Testis (tissue), 2 donors: ENCODE measurements at regions not wholly inside any gene's neighbourhood (a gene's known extent, or its start where the extent isn't known, plus 50 kb on each side); places are given as distances from the start of the nearest gene placed in this dataset.

Source experiments
- DNase-seq: peaks from one replicate; pipeline ENCODE4 v3.0.0-alpha.2; 2019
- H3K27ac ChIP-seq, 2 donors: fragments of 200-600 bp; sonication (generic); one replicate each; pipeline ENCODE4 v1.5.1; 2019
- H3K27me3 ChIP-seq: fragments of 200-600 bp; sonication (generic); one replicate; pipeline ENCODE4 v1.5.1; 2019
- H3K36me3 ChIP-seq: fragments of 200-600 bp; sonication (generic); one replicate; pipeline ENCODE4 v1.5.1; 2017; ENCODE audit warnings: low read depth; ENCODE audit errors: missing control alignments
- H3K4me1 ChIP-seq: fragments of 200-600 bp; sonication (generic); one replicate; pipeline ENCODE4 v1.5.1; 2019
- H3K4me3 ChIP-seq, 2 donors: fragments of 200-600 bp; sonication (generic); one replicate each; pipeline ENCODE4 v1.5.1; 2017 to 2019
- H3K9me3 ChIP-seq: fragments of 200-600 bp; sonication (generic); one replicate; pipeline ENCODE4 v1.5.1; 2017
- POLR2A ChIP-seq: fragments of 450-650 bp; IDR thresholded peaks from one replicate; pipeline ENCODE4 v1.6.1; 2017; ENCODE audit warnings: antibody characterized with exemption, mild to moderate bottlenecking, moderate library complexity
- WGBS, 2 donors: methylation state at CpG; one replicate each; pipeline ENCODE4 v1.1.5; 2018; 5-methylcytosine and 5-hydroxymethylcytosine counted together
- intact Hi-C: fragments of 100-400 bp; cut with DNase I; formaldehyde crosslinking; loops from one replicate; pipeline ENCODE4 v1.15.1; 2023; ENCODE audit warnings: low total_unique reads
- TF ChIP-seq, protein P1 (sequence below), 3 experiments: fragments of 450-650 bp in 2 of 3; fragments of 200-600 bp in 1 of 3; sonication (generic) in 1 of 3; IDR thresholded peaks; one replicate each; pipeline ENCODE4 v1.5.1; 2016 to 2019; ENCODE audit warnings: antibody characterized with exemption in 3 of 3, mild to moderate bottlenecking in 2 of 3, moderate library complexity in 1 of 3

- DNase-seq, result no peak
- WGBS, 2 donors, result 68 to 73% methylated on average over 1 of the region's 1 CpG
- intact Hi-C loops, result no loop called here
- Histone ChIP-seq H3K4me3 (no peak overlapping the region), H3K27me3 (no peaks in the 10 kb centered on the region), H3K9me3 (no peaks in the 10 kb centered on the region), H3K27ac (no peak overlapping the region), H3K4me1 (no peaks in the 10 kb centered on the region), H3K36me3 (no peaks in the 10 kb centered on the region)
- TF ChIP-seq POLR2A, result no peak
- TF ChIP-seq, protein P1, sequence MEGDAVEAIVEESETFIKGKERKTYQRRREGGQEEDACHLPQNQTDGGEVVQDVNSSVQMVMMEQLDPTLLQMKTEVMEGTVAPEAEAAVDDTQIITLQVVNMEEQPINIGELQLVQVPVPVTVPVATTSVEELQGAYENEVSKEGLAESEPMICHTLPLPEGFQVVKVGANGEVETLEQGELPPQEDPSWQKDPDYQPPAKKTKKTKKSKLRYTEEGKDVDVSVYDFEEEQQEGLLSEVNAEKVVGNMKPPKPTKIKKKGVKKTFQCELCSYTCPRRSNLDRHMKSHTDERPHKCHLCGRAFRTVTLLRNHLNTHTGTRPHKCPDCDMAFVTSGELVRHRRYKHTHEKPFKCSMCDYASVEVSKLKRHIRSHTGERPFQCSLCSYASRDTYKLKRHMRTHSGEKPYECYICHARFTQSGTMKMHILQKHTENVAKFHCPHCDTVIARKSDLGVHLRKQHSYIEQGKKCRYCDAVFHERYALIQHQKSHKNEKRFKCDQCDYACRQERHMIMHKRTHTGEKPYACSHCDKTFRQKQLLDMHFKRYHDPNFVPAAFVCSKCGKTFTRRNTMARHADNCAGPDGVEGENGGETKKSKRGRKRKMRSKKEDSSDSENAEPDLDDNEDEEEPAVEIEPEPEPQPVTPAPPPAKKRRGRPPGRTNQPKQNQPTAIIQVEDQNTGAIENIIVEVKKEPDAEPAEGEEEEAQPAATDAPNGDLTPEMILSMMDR (IDR thresholded peaks at IDR 0.05), result no peak
Measured at GRCh38 chr9:17875886-17876285, 297.0 kb downstream of the SH3GL2 start.

GRCh38 chr9:17876687-17877086, 297.8 kb downstream of the SH3GL2 start:
- Histone ChIP-seq H3K9me3 (no peaks in the 10 kb centered on the region), H3K4me3 (no peak overlapping the region), H3K27me3 (no peaks in the 10 kb centered on the region), H3K36me3 (no peaks in the 10 kb centered on the region), H3K27ac (no peak overlapping the region), H3K4me1 (no peaks in the 10 kb centered on the region)
- WGBS, 2 donors, result 84 to 90% methylated on average over 3 of the region's 3 CpGs
- TF ChIP-seq, protein P1 (IDR thresholded peaks at IDR 0.05), result no peak
- no peak for TF ChIP-seq POLR2A
- intact Hi-C loops, result no loop called here
- no peak for DNase-seq

- intact Hi-C loops, result no loop called here
- Histone ChIP-seq H3K36me3 (no peaks in the 10 kb centered on the region), H3K27me3 (no peaks in the 10 kb centered on the region), H3K4me3 (no peak overlapping the region), H3K27ac (no peak overlapping the region), H3K4me1 (no peaks in the 10 kb centered on the region), H3K9me3 (no peaks in the 10 kb centered on the region)
- TF ChIP-seq POLR2A, result no peak
- TF ChIP-seq, protein P1 (IDR thresholded peaks at IDR 0.05), result no peak
- WGBS, 2 donors, result 85 to 89% methylated on average over 3 of the region's 3 CpGs
- no peak for DNase-seq
Measured at GRCh38 chr9:17878810-17879370, 300.0 kb downstream of the SH3GL2 start.

DNA sequence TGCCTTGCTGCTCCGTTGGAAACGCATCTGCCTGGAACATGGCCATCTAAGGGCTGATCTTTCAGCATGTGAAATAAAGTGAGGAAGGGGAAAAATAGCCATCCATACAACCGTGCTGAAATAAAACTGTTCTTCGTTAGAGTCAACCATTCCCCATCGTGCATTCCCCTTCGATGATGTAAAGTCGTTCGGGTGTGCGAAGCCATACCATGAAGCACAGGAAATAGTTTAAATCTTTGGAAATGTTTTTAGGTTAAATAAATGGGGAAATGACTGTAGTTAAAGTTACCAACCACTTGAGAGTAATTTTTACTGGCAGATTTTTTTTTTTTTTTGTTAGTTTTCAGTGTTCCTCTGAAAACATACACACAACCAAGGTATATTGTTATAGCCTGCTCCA, 302.5 kb downstream of the SH3GL2 start:
- WGBS, 2 donors, result 76 to 79% methylated on average over 9 of the region's 9 CpGs
- Histone ChIP-seq H3K27me3 (no peaks in the 10 kb centered on the region), H3K27ac (no peak overlapping the region), H3K36me3 (no peaks in the 10 kb centered on the region), H3K9me3 (no peaks in the 10 kb centered on the region), H3K4me3 (no peak overlapping the region), H3K4me1 (no peaks in the 10 kb centered on the region)
- no peak for TF ChIP-seq POLR2A
- TF ChIP-seq, protein P1 (IDR thresholded peaks at IDR 0.05), result no peak
- DNase-seq, result no peak
- intact Hi-C loops, result no loop called here
